ENCODE measurements at regions not wholly inside any gene's neighbourhood (a gene's known extent, or its start where the extent isn't known, plus 50 kb on each side); places are given as distances from the start of the nearest gene placed in this dataset.

DNA sequence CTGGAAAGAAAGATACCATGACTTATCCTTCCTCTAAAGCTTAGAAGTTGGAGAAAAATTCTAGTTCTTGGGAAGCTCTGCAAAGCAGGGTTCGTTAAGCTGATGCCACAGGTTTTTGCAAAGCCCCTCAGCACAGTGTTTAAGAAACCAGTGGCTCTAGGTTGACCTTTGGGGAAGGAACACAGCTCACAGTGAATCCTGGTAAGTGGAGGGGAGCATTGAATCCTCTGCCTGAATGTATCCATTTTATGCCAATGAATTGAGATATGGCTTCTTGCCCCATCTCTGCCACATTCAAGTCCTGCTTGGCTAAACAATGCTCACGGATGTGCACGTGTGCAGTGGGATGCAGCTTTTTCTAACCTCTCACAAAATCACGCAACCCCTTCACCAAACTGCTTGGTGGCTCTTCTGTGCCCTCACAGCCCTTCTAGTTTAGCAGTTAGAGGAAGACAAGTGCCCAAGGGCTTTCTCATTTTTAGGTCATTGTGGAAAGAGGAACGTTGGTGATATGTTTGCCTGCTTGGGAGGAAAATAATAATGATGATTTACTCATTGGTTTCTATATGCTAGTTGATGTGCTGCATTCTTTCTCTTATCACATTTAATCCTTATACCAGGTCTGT lies 111.3 kb downstream of the DAD1 start:
- no peak for DNase-seq (ENCODE audit: low read depth)

DNA sequence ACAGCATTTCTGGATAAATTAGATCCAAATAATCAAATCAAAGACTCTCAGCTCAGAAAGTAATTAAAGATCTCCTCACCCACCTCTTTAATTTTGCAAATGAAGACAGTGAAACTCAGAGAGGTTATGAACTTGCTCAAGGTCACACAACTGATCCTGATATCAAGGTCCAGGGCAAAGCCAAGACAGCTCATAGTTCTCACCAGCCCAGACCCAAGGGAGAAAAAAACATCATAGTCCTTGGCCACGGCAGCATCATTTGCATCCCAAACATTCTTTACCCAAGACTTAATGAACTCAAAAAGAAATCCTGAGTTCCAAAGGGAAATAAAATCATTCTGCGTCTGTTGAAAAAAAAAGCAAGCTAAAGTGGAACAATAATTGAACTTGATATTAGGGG lies 112.1 kb downstream of the DAD1 start:
- DNase-seq (ENCODE audit: low read depth): no peak

DNA sequence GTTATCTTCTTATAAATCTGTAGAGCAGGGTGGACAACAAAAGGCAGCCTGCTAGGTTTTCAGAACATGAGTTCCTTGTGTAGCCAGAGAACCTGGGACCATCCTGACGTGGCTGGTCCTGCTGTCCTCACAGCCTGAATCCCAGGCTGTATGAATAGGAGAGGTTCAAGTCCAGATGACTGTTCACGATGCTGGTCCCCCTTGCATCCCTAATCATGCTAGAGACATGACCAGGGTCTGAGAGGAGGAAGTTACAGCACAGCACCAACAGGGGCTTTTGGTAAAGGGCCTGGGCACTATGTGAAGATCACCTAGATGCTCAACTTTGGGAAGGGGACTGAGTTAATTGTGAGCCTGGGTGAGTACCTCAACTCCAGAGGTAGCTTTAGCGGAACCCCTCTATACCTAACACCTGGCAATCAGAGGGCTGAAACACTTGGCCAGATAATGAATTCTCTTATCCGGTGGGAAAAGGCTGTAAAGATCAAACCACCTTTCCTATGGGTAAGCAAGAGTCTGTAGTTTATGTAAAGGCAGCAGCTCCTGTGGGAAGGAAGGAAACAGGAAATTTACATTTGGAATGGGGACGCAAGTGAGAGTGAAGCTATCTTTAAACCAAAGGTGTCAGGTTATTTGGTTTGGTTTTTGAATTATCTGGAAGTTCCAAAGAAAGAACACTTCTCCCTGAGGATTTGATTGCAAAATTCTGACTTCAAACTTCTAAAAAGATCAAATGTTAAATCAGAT lies 112.8 kb downstream of the DAD1 start:
- DNase-seq (ENCODE audit: low read depth): no peak

DNA sequence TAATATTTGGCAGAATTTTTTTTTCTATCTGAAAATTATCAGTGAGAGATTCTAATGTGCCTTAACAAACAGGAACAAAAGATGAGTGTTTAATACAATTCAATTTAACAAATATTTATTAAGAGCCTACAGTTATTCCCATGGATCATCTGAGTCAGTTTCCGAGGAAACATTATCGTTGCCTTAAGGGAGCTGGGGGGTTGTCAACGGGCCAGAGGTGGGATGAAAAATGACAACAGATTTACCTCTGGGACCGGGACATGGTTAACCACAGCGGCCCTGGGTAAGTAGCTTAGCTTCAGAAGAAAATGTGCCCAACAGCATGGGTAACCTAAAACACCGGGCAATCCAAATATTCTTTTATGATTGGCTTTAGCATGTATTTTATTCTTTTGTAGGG lies 113.6 kb downstream of the DAD1 start:
- no peak for DNase-seq (ENCODE audit: low read depth)

DNA sequence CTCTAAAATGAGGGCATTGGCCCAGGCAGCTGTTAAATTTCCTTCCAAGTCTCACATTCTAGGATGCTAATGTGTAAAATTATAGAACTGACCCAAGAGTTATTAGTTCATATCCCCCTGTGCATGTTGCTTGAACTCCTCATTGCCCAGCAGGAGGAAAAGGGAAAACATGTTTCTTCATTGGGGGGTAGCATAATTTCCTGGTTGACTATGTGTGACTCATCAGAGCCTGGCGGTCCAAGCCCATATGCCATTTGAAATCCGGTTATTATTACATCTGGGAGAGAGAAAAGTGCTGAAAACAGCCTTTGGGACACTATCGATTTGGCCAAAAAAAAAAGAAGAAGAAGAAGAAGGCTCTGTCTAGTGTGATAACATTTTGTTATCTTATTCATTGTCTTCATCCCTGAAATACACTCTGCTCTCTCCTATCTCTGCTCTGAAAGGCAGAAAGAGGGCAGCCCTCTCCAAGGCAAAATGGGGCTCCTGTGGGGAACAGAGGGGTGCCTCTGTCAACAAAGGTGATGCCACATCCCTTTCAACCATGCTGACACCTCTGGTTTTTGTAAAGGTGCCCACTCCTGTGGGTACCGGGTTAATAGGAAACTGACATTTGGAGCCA lies 114.2 kb downstream of the DAD1 start:
- no peak for DNase-seq (ENCODE audit: low read depth)

DNA sequence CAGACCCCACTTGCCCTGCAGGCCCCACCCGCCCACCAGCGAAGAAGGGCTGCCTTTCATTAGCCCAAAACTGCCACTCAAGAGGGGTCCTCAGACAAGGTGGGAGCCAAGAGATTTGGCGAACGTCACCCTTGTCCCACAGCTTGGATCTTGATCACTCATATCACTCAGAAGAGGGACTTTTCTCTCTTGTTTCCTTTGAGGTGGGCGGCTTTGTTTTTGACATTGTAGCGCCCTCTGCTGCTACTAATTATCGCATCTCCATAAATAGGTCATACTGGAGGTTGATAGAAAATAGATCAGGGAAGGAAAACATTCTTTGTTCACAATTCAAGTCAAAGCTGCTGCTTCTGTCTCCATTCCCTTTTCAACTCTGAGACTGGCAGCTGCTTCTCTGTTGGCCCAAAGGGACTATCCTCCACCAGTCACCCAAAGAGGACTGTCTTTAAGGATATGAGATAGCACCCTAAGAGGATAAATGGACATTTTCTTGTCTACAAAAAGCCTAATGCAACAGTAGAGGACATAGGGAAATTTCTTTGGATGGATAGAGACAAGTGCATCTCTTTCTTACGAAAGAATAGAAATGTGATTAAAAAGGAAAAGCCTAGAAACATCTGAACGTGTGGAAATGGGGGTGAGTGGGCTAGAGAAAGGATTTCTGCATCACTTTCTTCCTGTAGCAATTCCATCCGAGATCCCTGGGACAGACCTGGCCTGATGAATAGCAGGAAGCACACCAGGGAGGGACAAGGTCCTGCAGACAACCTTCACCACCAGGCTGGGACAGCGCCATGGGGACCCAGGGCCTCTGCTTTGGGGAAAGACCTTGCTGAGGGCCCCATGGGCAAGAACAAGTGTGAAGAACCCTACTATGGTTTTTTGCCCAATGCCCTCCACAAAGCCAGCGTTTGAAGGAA lies 115.8 kb downstream of the DAD1 start:
- DNase-seq (ENCODE audit: low read depth): no peak

DNA sequence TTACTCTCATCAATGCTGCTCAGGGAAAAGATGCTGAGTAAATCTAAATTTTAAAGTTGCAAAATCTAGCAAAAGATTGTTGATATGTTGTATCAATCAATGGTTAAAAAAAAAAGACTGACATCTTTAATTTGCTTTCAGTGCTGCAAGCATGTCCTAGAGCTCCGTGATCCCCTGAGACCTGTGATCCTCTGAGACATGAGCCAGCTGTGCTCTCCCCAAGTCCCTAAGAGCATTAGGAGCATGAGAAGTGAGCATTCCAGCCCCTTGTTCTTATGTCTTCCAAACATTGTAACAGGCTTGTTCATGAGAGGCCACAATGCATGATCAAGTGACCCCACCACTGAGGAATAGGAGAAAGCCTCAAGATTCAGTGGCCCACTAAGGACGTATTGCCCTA lies 116.6 kb downstream of the DAD1 start:
- DNase-seq (ENCODE audit: low read depth): no peak

DNA sequence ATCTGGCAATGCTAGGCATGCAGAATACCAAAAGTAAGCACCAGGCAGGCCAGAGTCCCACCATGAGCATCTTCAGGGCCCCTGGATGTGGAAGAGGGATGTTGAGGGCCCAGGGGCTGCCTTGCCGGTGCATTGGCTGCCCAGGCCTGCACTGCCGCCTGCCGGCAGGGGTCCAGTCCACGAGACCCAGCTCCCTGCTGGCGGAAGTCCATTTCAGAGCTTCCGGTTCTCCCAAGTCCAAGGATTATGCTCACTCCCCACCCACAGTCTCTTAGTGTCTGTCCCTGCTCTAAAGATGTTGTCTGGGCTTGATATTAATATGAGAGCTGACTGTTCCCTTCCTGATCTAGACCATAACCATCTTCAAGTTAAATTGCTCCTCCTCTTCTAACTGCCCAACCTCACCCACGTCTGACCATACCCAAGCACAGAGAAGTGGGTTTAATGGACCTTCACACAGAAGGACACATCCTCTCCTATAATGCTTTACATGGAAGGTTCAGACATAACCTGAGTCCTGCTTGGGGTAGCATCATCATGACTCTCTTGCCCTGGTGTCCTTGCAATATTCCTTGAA lies 117.4 kb downstream of the DAD1 start:
- no peak for DNase-seq (ENCODE audit: low read depth)

DNA sequence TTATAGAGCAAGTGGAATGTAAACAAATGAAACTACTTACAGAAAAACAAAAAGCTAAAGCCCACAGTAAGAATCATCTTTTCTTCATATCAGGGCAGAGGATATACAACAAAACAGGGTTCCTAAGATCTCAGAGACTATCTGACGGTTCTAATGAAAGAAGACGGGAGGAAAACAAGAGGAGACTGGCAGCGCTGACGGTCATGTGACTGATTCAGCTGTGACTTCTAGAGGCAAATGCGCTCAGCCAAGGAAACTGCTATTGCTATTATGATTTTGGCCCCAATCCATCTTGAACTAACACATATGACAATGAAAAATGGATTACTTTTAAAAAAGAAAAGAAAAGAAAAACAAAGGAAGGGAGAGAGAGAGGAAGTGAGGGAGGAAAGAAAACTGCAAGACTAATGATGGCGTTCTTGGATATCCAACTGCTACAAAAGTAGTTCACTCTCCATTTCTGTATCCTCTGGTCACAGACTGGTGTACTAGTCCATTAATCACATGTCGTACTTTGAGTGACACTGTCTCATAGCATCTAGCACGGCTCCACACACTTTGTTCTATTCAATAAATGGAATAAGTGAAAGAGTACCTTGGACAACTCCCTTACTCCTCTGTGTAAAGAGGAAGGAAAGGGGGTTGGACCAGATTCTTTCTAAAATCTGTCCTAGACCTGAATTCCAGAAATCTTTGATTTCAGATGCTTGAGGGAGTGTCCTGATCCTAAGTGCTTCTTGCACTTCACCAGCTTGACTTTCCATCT lies 119.3 kb downstream of the DAD1 start:
- no peak for DNase-seq (ENCODE audit: low read depth)

DNA sequence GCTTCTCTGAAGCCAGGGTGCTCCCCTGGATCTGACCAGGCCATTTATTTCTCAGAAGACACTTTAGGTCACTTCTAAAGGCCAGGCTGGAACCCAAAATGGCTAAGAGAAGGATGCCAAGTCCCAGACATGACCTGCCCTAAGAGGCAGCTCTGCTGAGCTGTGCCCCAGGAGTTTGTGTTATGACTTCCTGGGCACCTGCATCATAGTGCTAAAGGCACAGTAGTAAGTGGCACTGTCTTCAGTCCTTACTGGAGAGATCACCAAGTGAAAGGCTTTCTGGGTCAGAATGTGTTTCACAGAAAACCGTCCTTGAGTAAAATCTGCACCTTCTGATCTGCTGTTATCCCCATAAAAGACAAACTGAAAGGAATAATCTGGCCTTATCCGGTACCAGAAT lies 120.2 kb downstream of the DAD1 start:
- no peak for DNase-seq (ENCODE audit: low read depth)

DNA sequence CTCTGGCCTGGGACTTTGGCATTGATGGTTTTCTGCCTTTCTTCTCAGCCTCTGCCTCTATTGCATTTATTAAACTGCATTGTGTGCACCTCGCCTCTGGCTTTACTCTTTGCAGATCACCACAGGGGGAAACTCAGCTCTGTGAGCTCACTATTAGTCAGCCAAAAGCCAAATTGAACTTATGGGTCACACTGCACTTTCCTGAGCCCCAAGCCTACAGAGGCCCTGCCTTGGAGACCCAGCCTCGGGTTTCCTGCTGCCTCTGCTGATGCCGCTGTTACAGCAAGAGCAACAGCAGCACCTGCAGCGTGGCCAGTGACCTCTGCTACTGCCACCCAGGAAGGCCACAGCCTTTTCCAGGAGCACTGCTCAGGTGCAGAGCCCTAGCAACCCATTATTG lies 122.5 kb downstream of the DAD1 start:
- no peak for DNase-seq (ENCODE audit: low read depth)

DNA sequence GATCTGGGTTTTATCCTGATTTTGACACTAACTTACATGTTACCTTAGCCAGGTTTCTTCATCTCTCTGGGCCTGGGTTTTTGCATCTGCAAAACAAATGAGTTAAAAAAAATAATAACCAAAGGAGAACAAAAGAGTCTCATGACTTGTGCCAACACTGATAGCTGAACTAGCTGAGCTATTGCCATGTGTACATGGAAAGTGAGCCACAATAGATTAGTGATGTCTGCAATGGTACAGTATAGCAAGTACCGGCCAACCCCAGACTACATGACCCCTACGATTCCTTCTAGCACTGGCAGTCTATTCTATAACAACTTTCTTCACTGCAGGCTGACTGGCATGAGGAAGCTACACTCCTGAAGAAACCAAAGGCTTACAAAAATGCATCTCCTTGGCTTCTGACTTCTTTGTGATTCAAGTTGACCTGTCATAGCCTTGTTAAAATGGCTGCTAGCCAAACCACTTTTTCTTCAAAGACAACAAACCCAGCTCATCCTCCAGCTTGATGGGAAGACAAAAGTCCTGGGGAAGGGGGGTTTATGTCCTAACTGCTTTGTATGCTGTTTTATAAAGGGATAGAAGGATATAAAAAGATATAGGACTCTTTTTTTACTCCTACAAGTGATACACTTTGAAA lies 123.7 kb downstream of the DAD1 start:
- no peak for DNase-seq (ENCODE audit: low read depth)

DNA sequence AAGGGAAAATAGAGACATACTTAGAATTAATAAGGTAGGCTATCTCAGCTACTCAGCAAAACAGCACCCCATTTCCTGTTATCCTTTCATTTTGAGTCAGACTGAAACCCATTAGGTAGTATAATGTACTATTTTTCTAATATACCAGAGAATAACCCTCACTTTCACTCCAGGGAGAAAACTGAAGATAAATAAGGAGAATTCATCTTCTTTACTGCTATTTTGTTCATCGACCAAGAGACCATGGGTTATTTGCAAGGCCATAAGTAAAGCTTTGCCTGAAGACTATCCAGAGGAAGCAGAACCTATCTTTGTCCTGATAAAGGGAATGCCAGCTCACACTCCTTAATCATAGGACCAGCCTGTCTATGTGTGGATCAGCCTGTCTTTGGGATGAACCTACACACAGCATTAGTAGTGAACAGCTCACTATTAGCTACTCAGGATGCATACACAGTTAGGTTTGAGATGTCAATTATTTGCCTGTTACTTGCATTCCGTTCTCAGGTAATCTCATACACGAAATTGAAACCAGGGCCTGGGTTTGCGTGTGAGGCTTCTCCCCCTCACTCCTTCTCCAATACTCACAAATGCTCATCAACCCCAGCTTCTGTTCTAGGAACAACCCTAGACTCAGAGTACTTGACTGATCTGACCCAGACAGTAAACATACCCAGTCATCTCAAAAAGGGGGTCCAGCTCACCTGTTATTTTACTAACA lies 124.4 kb downstream of the DAD1 start:
- DNase-seq (ENCODE audit: low read depth): no peak

DNA sequence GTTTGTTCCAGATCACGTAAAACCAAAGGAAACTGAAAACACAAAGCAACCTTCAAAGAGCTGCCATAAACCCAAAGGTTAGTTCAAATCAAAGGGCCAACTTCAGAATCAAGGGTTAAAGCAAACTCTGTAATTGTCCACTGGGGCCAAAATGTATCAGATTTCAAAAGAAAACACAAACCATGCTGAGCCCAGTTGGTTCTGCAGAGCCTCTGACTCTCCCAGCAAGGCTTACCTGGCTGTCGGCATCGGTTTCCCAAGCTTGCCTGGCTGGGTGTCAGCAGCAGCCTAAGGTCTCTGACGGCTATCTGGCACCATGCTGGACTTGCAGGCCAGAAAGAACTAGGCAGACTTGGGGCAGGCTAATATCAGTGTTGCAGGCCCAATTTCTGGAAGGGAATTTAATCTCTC lies 125.3 kb downstream of the DAD1 start:
- DNase-seq (ENCODE audit: low read depth): no peak

DNA sequence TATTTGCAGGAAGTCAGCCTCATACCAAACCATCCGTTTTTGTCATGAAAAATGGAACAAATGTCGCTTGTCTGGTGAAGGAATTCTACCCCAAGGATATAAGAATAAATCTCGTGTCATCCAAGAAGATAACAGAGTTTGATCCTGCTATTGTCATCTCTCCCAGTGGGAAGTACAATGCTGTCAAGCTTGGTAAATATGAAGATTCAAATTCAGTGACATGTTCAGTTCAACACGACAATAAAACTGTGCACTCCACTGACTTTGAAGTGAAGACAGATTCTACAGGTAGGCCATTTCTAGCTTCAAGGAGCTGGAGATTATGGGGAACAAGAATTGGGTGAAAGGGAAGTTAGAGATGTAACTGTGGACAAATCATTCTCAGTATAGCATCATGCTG lies 126.1 kb downstream of the DAD1 start:
- no peak for DNase-seq (ENCODE audit: low read depth)

DNA sequence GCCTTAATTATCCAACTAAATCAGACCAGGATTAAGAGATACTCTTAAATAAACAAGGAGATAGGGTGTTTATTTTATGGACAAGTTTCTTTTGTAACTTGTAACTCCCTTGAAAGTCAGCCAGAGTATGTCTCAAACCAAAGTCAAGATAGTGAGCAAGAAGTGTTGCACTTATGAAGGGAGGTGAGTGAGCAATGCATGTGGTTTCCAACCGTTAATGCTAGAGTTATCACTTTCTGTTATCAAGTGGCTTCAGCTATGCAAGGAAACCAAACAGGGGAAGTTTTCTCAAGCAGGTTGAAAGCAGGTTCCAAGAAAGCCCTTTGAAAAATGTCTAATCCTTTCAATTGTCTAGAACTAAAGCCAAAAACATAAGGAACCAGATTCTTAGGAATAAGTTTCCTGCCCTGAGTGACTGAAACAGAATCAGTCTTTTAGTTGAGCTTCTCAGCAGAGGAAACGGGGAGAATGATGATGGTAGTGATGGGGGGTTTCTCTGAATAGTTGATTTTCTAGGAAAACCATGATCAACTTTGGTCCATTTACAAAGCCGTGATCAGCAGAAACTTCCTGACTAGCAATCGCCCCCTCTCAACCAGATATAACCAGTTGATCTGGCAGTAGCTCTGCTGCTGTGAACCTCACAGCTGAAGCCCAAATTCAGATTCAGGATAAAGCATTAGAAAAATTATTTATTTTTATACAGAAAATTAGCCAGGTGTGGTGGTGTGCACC lies 128.4 kb downstream of the DAD1 start:
- DNase-seq (ENCODE audit: low read depth): no peak

DNA sequence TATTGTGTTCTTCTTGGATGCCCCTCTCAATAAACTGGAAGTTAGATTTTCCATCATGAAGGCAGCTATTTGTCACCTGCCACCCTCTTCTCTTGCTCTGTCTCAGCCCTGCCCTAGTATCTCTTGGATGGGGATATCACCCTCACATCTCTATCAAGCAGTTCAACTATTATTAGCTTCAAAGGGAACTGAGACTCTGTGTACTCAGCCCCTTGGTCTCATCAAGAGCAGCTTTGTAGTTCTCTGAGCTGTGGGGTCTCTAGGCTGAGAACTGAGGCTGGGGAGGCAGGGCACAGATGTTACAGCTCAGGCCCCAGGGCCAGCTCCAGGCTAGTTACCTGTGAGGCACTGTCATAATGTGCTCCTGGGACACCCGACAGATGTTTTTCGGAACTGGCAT lies 130.3 kb downstream of the DAD1 start:
- no peak for DNase-seq (ENCODE audit: low read depth)

DNA sequence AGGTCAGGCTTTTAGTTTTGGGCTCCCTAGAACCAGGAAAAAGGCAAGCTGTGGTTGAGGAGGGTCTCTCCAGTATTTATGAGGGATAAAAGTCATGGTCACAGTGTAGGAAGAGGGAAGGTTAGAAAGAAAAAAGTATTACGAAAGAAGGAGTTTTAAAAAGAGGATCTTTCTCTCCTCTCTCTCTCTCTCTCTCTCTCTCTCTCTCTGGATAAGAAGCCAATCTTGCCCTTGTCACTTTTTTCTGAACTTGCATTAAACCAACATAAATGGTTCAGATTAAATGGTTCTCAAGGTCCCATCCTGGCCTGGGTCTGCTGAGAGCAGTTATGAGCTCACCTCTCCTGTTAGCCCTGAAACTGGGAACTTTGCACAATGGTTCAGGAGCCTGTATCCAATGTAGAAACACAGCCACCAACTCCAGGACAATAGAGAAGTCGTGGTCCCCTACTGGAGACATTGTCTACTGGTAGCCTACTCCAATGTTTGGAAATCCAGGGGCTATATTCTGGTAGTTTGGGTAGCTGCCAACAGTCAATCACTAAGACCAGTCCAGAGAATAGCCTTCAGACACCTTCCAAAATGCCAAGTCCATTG lies 131.9 kb downstream of the DAD1 start:
- no peak for DNase-seq (ENCODE audit: low read depth)

DNA sequence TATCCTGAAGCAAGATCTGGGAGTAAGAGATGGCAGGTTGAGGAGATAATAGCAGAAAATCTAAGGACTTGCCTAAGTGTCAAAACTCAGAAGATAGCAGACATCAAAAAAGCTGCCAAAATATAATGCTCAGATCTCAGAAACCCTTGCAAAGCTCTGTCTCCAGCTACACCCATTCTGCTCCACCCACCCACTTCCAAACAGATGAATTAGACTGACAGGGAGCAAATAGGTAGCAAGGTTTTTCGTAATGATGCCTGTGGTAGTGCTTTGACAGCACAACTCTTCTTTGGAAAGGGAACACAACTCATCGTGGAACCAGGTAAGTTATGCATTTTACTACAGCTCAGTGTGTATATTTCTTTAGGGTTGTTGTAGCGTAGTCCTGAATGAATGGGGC lies 132.6 kb downstream of the DAD1 start:
- no peak for DNase-seq (ENCODE audit: low read depth)

All from CMK (cell line).